CD14-positive monocyte (primary cell): ENCODE measurements at regions not wholly inside any gene's neighbourhood (a gene's known extent, or its start where the extent isn't known, plus 50 kb on each side); places are given as distances from the start of the nearest gene placed in this dataset.

ENCODE experiments used
- DNase-seq, 3 donors: peaks; one replicate each; pipeline ENCODE4 v3.0.0-alpha.2; 2011 to 2022
- H2AFZ ChIP-seq: 2 replicates; pipeline ENCODE4 v1.6.0; 2012; ENCODE audit warnings: mild to moderate bottlenecking, low read depth, low read length, inconsistent platforms; ENCODE audit not compliant: insufficient read depth, poor library complexity, severe bottlenecking
- H3K27ac ChIP-seq, 2 donors: 1 replicate in 1 of 2; 2 replicates in 1 of 2; pipeline ENCODE4 v1.5.1; 2012 to 2013; ENCODE audit warnings: low read length in 2 of 2, control low read depth in 1 of 2, inconsistent platforms in 1 of 2, low read depth in 1 of 2, mild to moderate bottlenecking in 1 of 2
- H3K27me3 ChIP-seq, 2 donors: one replicate each; pipeline versions ENCODE4 v1.6.0 to v1.6.1; 2011 to 2013; ENCODE audit warnings: low read length in 2 of 2; ENCODE audit not compliant: control insufficient read depth in 2 of 2, insufficient read depth in 2 of 2
- H3K36me3 ChIP-seq, 2 donors: replicated peaks in 1 of 2; 1 replicate in 1 of 2; 2 replicates in 1 of 2; pipeline versions ENCODE4 v1.5.1 to v1.6.1; 2012 to 2013; ENCODE audit warnings: low read length in 2 of 2, control low read depth in 1 of 2, inconsistent platforms in 1 of 2, mild to moderate bottlenecking in 1 of 2; ENCODE audit not compliant: insufficient read depth in 2 of 2, control insufficient read depth in 1 of 2
- H3K4me1 ChIP-seq, 2 donors: 1 replicate in 1 of 2; 2 replicates in 1 of 2; pipeline versions ENCODE4 v1.5.1 to v1.6.1; 2012 to 2013; ENCODE audit warnings: low read length in 2 of 2, control low read depth in 1 of 2, inconsistent platforms in 1 of 2, mild to moderate bottlenecking in 1 of 2, moderate library complexity in 1 of 2; ENCODE audit not compliant: insufficient read depth in 2 of 2, control insufficient read depth in 1 of 2
- H3K4me2 ChIP-seq: replicated peaks from 2 replicates; pipeline ENCODE3; 2012; ENCODE audit warnings: low read length, moderate library complexity, mild to moderate bottlenecking; ENCODE audit not compliant: poor library complexity, severe bottlenecking; ENCODE audit errors: extremely low read depth
- H3K4me3 ChIP-seq, 3 experiments: fragments of 200-600 bp in 1 of 3; sonication (generic) in 1 of 3; replicated peaks in 1 of 3; 1 replicate in 2 of 3; 2 replicates in 1 of 3; pipeline ENCODE4 v1.5.1; 2011 to 2013; ENCODE audit warnings: low read length in 3 of 3, mild to moderate bottlenecking in 3 of 3, control low read depth in 2 of 3, low read depth in 2 of 3, inconsistent platforms in 1 of 3, moderate library complexity in 1 of 3
- H3K79me2 ChIP-seq: 2 replicates; pipeline ENCODE4 v1.6.0; 2012; ENCODE audit warnings: mild to moderate bottlenecking, control low read depth, inconsistent platforms, low read length, moderate library complexity; ENCODE audit not compliant: insufficient read depth
- H3K9ac ChIP-seq: 2 replicates; pipeline ENCODE4 v1.6.0; 2017; ENCODE audit warnings: low read length, mild to moderate bottlenecking; ENCODE audit not compliant: insufficient read depth, poor library complexity, severe bottlenecking
- H3K9me3 ChIP-seq, 2 donors: replicated peaks in 1 of 2; 1 replicate in 1 of 2; 2 replicates in 1 of 2; pipeline versions ENCODE4 v1.5.1 to v1.6.1; 2012 to 2013; ENCODE audit warnings: low read length in 2 of 2, control low read depth in 1 of 2; ENCODE audit not compliant: control insufficient read depth in 1 of 2, insufficient read depth in 1 of 2
- H4K20me1 ChIP-seq: 2 replicates; pipeline ENCODE4 v1.6.0; 2012; ENCODE audit warnings: mild to moderate bottlenecking, low read length, control low read depth, moderate library complexity; ENCODE audit not compliant: insufficient read depth
- H3K27ac Mint-ChIP-seq, 7 donors: one replicate each; pipeline ENCODE4 v1.8.0; 2020; ENCODE audit warnings: mild to moderate bottlenecking in 7 of 7, mixed read lengths in 7 of 7, moderate library complexity in 6 of 7, inconsistent platforms in 2 of 7
- H3K27me3 Mint-ChIP-seq, 3 donors: one replicate each; pipeline ENCODE4 v1.8.0; 2021 to 2022; ENCODE audit warnings: low read depth in 3 of 3, mild to moderate bottlenecking in 3 of 3, mixed read lengths in 3 of 3, moderate library complexity in 3 of 3, inconsistent platforms in 1 of 3
- H3K36me3 Mint-ChIP-seq, 2 donors: one replicate each; pipeline ENCODE4 v1.8.0; 2020; ENCODE audit warnings: mixed read lengths in 2 of 2, inconsistent platforms in 1 of 2, mild to moderate bottlenecking in 1 of 2
- H3K4me1 Mint-ChIP-seq: one replicate; pipeline ENCODE4 v1.8.0; 2020; ENCODE audit warnings: mild to moderate bottlenecking, mixed read lengths
- H3K4me3 Mint-ChIP-seq, 2 donors: one replicate each; pipeline ENCODE4 v1.8.0; 2020; ENCODE audit warnings: mild to moderate bottlenecking in 2 of 2, mixed read lengths in 2 of 2, moderate library complexity in 1 of 2
- H3K9me3 Mint-ChIP-seq, 7 donors: one replicate each; pipeline ENCODE4 v1.8.0; 2020 to 2022; ENCODE audit warnings: mixed read lengths in 7 of 7, mild to moderate bottlenecking in 6 of 7, moderate library complexity in 6 of 7, inconsistent platforms in 2 of 7
- WGBS: methylation state at CpG from one replicate; pipeline ENCODE4 v1.1.5; 2013; ENCODE audit warnings: missing lambda C conversion rate; ENCODE audit not compliant: insufficient coverage; 5-methylcytosine and 5-hydroxymethylcytosine counted together
- intact Hi-C, 2 donors: fragments of 100-400 bp; cut with micrococcal nuclease; formaldehyde crosslinking; loops; one replicate each; pipeline versions ENCODE4 v1.15.0 to v1.15.1; 2023
- TF ChIP-seq, protein P1 (sequence below): fragments of 200-600 bp; IDR thresholded peaks from one replicate; pipeline ENCODE4 v1.8.0; 2022; ENCODE audit warnings: antibody characterized with exemption, mild to moderate bottlenecking

DNA sequence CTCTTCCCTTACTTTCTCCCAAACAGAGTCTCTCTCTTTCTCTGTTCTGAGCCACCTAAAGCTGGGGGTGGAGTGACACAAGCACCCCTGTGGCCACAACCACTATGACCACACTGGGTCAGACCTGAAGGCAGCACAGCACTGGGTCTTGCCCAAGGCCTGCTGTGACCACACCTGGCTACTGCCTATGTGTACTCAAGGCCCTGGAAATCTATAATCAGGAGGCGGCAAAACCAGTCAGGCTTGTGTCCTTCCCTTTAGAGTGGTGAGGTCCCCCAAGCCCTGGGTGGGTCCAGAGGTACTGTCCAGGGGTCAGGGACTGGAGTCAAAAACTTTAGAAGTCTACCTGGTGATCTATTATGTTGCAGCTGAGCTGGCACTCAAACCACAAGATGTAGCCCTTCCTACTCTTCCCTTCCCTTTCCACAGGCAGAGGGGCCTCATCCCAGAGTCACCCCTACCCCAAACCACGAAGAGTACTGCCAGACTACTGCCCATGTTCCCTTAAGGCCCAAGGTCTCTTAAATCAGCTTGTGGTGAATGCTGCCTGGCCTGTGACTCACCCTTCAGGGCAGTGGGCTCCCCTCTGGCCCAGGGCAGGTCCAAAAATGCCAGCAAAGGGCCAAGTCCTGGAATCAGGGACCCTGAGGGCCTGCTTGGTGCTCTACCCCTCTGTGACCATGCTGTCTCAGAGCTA is 179.8 kb upstream of the DYRK2 start:
- Mint-ChIP-seq H3K4me1 (peaks cover 18% of the 10 kb centered on the region), H3K36me3 (no peaks in the 10 kb centered on the region), H3K4me3 (no peak overlapping the region), H3K9me3 (peaks cover 0 to 16% (median 9%) of the 10 kb centered on the region in 7 donors), H3K27me3 (peaks cover 0 to 3% (median 2%) of the 10 kb centered on the region in 3 donors), H3K27ac (peak overlapping the region in 1 of 7 donors; percentile 58)
- intact Hi-C loops = no loop called here
- Histone ChIP-seq H3K27me3 (no peaks in the 10 kb centered on the region), H4K20me1 (no peaks in the 10 kb centered on the region), H3K9ac (no peak overlapping the region), H3K27ac (no peak overlapping the region), H3K79me2 (no peaks in the 10 kb centered on the region), H3K4me1 (peaks cover 2 to 4% of the 10 kb centered on the region in 2 donors), H3K9me3 (peaks cover 3 to 4% of the 10 kb centered on the region in 2 donors), H2AFZ (no peak overlapping the region), H3K4me3 (no peak overlapping the region), H3K36me3 (no peaks in the 10 kb centered on the region), H3K4me2 (no peak overlapping the region)
- TF ChIP-seq, protein P1, sequence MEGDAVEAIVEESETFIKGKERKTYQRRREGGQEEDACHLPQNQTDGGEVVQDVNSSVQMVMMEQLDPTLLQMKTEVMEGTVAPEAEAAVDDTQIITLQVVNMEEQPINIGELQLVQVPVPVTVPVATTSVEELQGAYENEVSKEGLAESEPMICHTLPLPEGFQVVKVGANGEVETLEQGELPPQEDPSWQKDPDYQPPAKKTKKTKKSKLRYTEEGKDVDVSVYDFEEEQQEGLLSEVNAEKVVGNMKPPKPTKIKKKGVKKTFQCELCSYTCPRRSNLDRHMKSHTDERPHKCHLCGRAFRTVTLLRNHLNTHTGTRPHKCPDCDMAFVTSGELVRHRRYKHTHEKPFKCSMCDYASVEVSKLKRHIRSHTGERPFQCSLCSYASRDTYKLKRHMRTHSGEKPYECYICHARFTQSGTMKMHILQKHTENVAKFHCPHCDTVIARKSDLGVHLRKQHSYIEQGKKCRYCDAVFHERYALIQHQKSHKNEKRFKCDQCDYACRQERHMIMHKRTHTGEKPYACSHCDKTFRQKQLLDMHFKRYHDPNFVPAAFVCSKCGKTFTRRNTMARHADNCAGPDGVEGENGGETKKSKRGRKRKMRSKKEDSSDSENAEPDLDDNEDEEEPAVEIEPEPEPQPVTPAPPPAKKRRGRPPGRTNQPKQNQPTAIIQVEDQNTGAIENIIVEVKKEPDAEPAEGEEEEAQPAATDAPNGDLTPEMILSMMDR = no peak
- 100% methylated on average over 2 of the region's 2 CpGs for WGBS
- DNase-seq = no peak

- no peaks in the 10 kb centered on the region for H3K36me3 ChIP-seq
- Mint-ChIP-seq H3K27me3 (peaks cover 0 to 5% (median 4%) of the 10 kb centered on the region in 3 donors), H3K27ac (no peak overlapping the region), H3K36me3 (no peaks in the 10 kb centered on the region), H3K4me1 (peaks cover 11% of the 10 kb centered on the region), H3K4me3 (no peak overlapping the region), H3K9me3 (peaks cover 0 to 16% (median 9%) of the 10 kb centered on the region in 7 donors)
- intact Hi-C loops = no loop called here
- no peak overlapping the region for H3K4me3 ChIP-seq
- no peaks in the 10 kb centered on the region for H3K27me3 ChIP-seq
- no peak overlapping the region for H2AFZ ChIP-seq
- WGBS = 83% methylated on average over 1 of the region's 2 CpGs
- no peak overlapping the region for H3K4me2 ChIP-seq
- no peak overlapping the region for H3K9ac ChIP-seq
- H3K9me3 ChIP-seq = peaks cover 3 to 4% of the 10 kb centered on the region in 2 donors
- no peaks in the 10 kb centered on the region for H3K79me2 ChIP-seq
- no peak overlapping the region for H3K27ac ChIP-seq
- no peaks in the 10 kb centered on the region for H3K4me1 ChIP-seq
- DNase-seq = no peak
- TF ChIP-seq, protein P1 = no peak
- H4K20me1 ChIP-seq = no peaks in the 10 kb centered on the region
These were observed 178.9 kb upstream of the DYRK2 start for GRCh38 chr12:67469666-67470065.
